HepG2 (cell line): ENCODE measurements at regions not wholly inside any gene's neighbourhood (a gene's known extent, or its start where the extent isn't known, plus 50 kb on each side); places are given as distances from the start of the nearest gene placed in this dataset.

ENCODE experiments used
- ATAC-seq: fragments of 200-7000 bp; cut with Tn5 transposase; 3 replicates; pipeline ENCODE4 v1.9.1; 2020; ENCODE audit warnings: mild to moderate bottlenecking, moderate library complexity
- BruUV-seq: library from RNA; stranded (reverse); fragments of 400-500 nt; replicated peaks from 2 replicates; lab custom pipeline; 2021; lab: Mats Ljungman, UMichigan
- CTCF ChIA-PET: fragments of 300-600 bp; formaldehyde crosslinking; extraction: SDS; loops from one replicate; lab custom pipeline; 2021; ENCODE audit warnings: low total read pairs, inconsistent platforms, low intra/inter-chr PET ratio; lab: Yijun Ruan, JAX
- POLR2A ChIA-PET: fragments of 350-600 bp; sonication (Branson Sonifier 250); formaldehyde crosslinking; loops from one replicate; lab custom pipeline; 2020; ENCODE audit warnings: antibody characterized with exemption, inconsistent platforms; lab: Yijun Ruan, JAX
- DNase-seq: peaks from one replicate; pipeline ENCODE4 v3.0.0-alpha.2; 2015; ENCODE audit warnings: low spot score
- FAIRE-seq: peaks from 3 replicates; lab custom pipeline; 2011; peaks lifted over from hg19 to GRCh38; lab: Jason Lieb, UNC
- H2AFZ ChIP-seq: one replicate; pipeline ENCODE4 v1.6.1; 2011; ENCODE audit warnings: low read length, inconsistent platforms
- H3K27ac ChIP-seq: fragments of 300-600 bp; 3 replicates; pipeline ENCODE4 v1.8.0; 2011; ENCODE audit warnings: mixed run types, mild to moderate bottlenecking, mixed read lengths, low read length, inconsistent platforms; ENCODE audit not compliant: insufficient read depth; ENCODE audit errors: extremely low read length
- H3K27me3 ChIP-seq, 2 experiments: fragments of 200-600 bp in 1 of 2; 2 replicates in 1 of 2; 3 replicates in 1 of 2; pipeline versions ENCODE4 v1.6.0 to v1.8.0; 2011; ENCODE audit warnings: low read length in 2 of 2, mild to moderate bottlenecking in 2 of 2, moderate library complexity in 2 of 2, inconsistent platforms in 1 of 2; ENCODE audit not compliant: insufficient read depth in 2 of 2, control insufficient read depth in 1 of 2
- H3K36me3 ChIP-seq, 2 experiments: fragments of 200-600 bp in 1 of 2; replicated peaks in 1 of 2; 2 replicates in 1 of 2; 3 replicates in 1 of 2; pipeline versions ENCODE4 v1.5.1 to v1.8.0; 2011; ENCODE audit warnings: low read length in 2 of 2, inconsistent platforms in 1 of 2; ENCODE audit not compliant: insufficient read depth in 2 of 2, control insufficient read depth in 1 of 2
- H3K4me1 ChIP-seq: 2 replicates; pipeline ENCODE4 v1.5.1; 2012; ENCODE audit warnings: low read length, inconsistent platforms; ENCODE audit not compliant: insufficient read depth
- H3K4me2 ChIP-seq: 2 replicates; pipeline ENCODE4 v1.6.0; 2011; ENCODE audit warnings: low read depth, low read length, inconsistent platforms
- H3K4me3 ChIP-seq, 3 experiments: fragments of 200-600 bp in 1 of 3; sonication (generic), shearing (Covaris generic) in 1 of 3; replicated peaks in 1 of 3; 2 replicates each; pipeline ENCODE4 v1.5.1; 2011 to 2016; ENCODE audit warnings: low read length in 3 of 3, inconsistent platforms in 2 of 3, low read depth in 2 of 3, mild to moderate bottlenecking in 2 of 3, control low read depth in 1 of 3, mixed read lengths in 1 of 3; ENCODE audit not compliant: insufficient read depth in 1 of 3
- H3K79me2 ChIP-seq: one replicate; pipeline ENCODE4 v1.6.1; 2011; ENCODE audit warnings: low read length, inconsistent platforms; ENCODE audit not compliant: insufficient read depth
- H3K9ac ChIP-seq: 2 replicates; pipeline ENCODE4 v1.6.0; 2011; ENCODE audit warnings: mild to moderate bottlenecking, low read depth, low read length, inconsistent platforms; ENCODE audit not compliant: insufficient read depth
- H3K9me3 ChIP-seq: 2 replicates; pipeline ENCODE4 v1.5.1; 2012; ENCODE audit warnings: mild to moderate bottlenecking, low read length
- H4K20me1 ChIP-seq: 2 replicates; pipeline ENCODE4 v1.6.0; 2011; ENCODE audit warnings: inconsistent platforms, mild to moderate bottlenecking, low read length, moderate library complexity; ENCODE audit not compliant: insufficient read depth
- ARID2 ChIP-seq: sonication (generic); formaldehyde crosslinking; IDR thresholded peaks from 2 replicates; pipeline ENCODE4 v1.8.1; 2022; ENCODE audit warnings: mild to moderate bottlenecking, missing genetic modification reagents, borderline replicate concordance
- CREM ChIP-seq, 2 experiments: sonication (generic) in 1 of 2; formaldehyde crosslinking in 1 of 2; IDR thresholded peaks; 2 replicates each; pipeline versions ENCODE4 v1.4.0 to v1.6.1; 2016 to 2020; ENCODE audit warnings: antibody characterized with exemption in 1 of 2, mild to moderate bottlenecking in 1 of 2, missing genetic modification reagents in 1 of 2
- DNMT3B ChIP-seq: conservative IDR thresholded peaks from 2 replicates; pipeline ENCODE4 v1.6.1; 2016; ENCODE audit warnings: missing biosample characterization, control low read depth
- GABPA ChIP-seq, 2 experiments: IDR thresholded peaks; 2 replicates each; pipeline ENCODE4 v1.6.1; 2011 to 2016; ENCODE audit warnings: low read depth in 2 of 2, low read length in 1 of 2, missing biosample characterization in 1 of 2, missing genetic modification characterization in 1 of 2
- HNF4G ChIP-seq, 2 experiments: sonication (generic) in 1 of 2; formaldehyde crosslinking in 1 of 2; IDR thresholded peaks; 2 replicates each; pipeline versions ENCODE4 v1.4.0 to v1.6.1; 2011 to 2020; ENCODE audit warnings: borderline replicate concordance in 2 of 2, low read depth in 2 of 2, mild to moderate bottlenecking in 2 of 2, low read length in 1 of 2, missing genetic modification reagents in 1 of 2, moderate library complexity in 1 of 2
- IRX3 ChIP-seq: sonication (generic); formaldehyde crosslinking; IDR thresholded peaks from 2 replicates; pipeline ENCODE4 v1.8.1; 2023; ENCODE audit warnings: mild to moderate bottlenecking, low read depth, missing genetic modification reagents, borderline replicate concordance
- KLF11 ChIP-seq: IDR thresholded peaks from 2 replicates; pipeline ENCODE4 v1.6.1; 2016; ENCODE audit warnings: missing compliant biosample characterization
- LCORL ChIP-seq, 2 experiments: fragments of 450-650 bp in 1 of 2; sonication (generic) in 1 of 2; formaldehyde crosslinking in 1 of 2; IDR thresholded peaks; 2 replicates each; pipeline versions ENCODE4 v1.5.0 to v1.6.1; 2017 to 2020; ENCODE audit warnings: antibody characterized with exemption in 1 of 2, missing genetic modification reagents in 1 of 2
- PHF5A ChIP-seq: IDR thresholded peaks from one replicate; pipeline ENCODE4 v1.6.1; 2018; ENCODE audit warnings: low read depth, missing genetic modification reagents; ENCODE audit not compliant: unreplicated experiment
- RFX5 ChIP-seq: IDR thresholded peaks from 2 replicates; pipeline ENCODE4 v1.6.1; 2011; ENCODE audit warnings: low read depth, low read length, improper control_type of control experiment
- SATB2 ChIP-seq: sonication (generic); formaldehyde crosslinking; IDR thresholded peaks from 2 replicates; pipeline ENCODE4 v1.5.0; 2020; ENCODE audit warnings: missing genetic modification reagents
- ZBTB3 ChIP-seq: sonication (generic); formaldehyde crosslinking; IDR thresholded peaks from 2 replicates; pipeline ENCODE4 v1.4.0; 2020; ENCODE audit warnings: low read depth, mild to moderate bottlenecking, moderate library complexity, missing genetic modification reagents, borderline replicate concordance
- ZMYM4 ChIP-seq: sonication (generic); formaldehyde crosslinking; IDR thresholded peaks from 2 replicates; pipeline ENCODE4 v1.8.1; 2023; ENCODE audit warnings: mild to moderate bottlenecking, missing genetic modification reagents
- ZNF101 ChIP-seq: sonication (generic); formaldehyde crosslinking; IDR thresholded peaks from 2 replicates; pipeline ENCODE4 v1.4.0; 2020; ENCODE audit warnings: mild to moderate bottlenecking, low read depth, missing genetic modification reagents, borderline replicate concordance
- ZNF264 ChIP-seq: sonication (generic); formaldehyde crosslinking; IDR thresholded peaks from 2 replicates; pipeline ENCODE4 v1.4.0; 2020; ENCODE audit warnings: missing genetic modification reagents
- ZNF292 ChIP-seq: sonication (generic); formaldehyde crosslinking; IDR thresholded peaks from 2 replicates; pipeline ENCODE4 v1.8.1; 2022; ENCODE audit warnings: mild to moderate bottlenecking, low read depth, missing genetic modification reagents, borderline replicate concordance
- ZNF607 ChIP-seq: sonication (generic); formaldehyde crosslinking; IDR thresholded peaks from 2 replicates; pipeline ENCODE4 v1.5.1; 2020; ENCODE audit warnings: missing genetic modification reagents, mild to moderate bottlenecking, borderline replicate concordance
- WGBS: methylation state at CpG from one replicate; pipeline ENCODE4 v1.1.6; 2017; ENCODE audit warnings: low lambda C conversion rate; 5-methylcytosine and 5-hydroxymethylcytosine counted together
- in situ Hi-C: cut with HindIII; loops from 2 replicates; pipeline ENCODE4 v1.10.0; 2017; ENCODE audit warnings: low pct_unique_long_range_greater_than_20kb; ENCODE audit not compliant: extremely low pct_ligation_motif_present
- intact Hi-C: fragments of 100-400 bp; cut with micrococcal nuclease; formaldehyde crosslinking; loops from one replicate; pipeline ENCODE4 v1.10.0; 2022; ENCODE audit not compliant: unreplicated experiment
- TF ChIP-seq, protein P1 (sequence below): sonication (generic); formaldehyde crosslinking; IDR thresholded peaks from 2 replicates; pipeline ENCODE4 v1.5.1; 2020; ENCODE audit warnings: mild to moderate bottlenecking, missing genetic modification reagents
- TF ChIP-seq, protein P2 (sequence below): conservative IDR thresholded peaks from 2 replicates; pipeline ENCODE4 v1.6.1; 2018; ENCODE audit warnings: missing genetic modification reagents

DNA sequence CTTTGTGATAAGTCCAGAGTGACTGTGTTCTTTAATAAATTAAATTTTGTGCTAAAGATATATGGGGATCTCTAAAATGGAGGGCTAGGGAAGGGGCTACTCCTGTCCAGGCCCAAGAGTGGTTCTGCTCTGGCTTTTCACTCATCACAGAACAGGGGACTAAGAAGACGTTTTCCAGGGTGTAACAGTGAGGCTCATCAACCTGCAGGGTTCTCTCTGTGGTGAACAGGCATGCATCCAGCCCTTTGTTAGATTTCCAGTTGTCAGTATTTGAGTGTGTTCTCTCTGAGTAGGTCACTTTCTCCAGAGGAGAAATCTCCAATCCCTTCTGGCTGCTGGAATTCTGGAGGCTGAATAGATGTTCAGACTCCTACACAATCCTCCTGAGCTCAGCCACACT, 408.9 kb downstream of the PLCL1 start:
- Histone ChIP-seq H3K9me3 (no peaks in the 10 kb centered on the region), H3K36me3 (no peaks in the 10 kb centered on the region), H3K4me2 (no peak overlapping the region), H4K20me1 (no peaks in the 10 kb centered on the region), H3K79me2 (no peaks in the 10 kb centered on the region), H3K27me3 (no peaks in the 10 kb centered on the region), H3K4me3 (no peak overlapping the region), H3K9ac (no peak overlapping the region), H2AFZ (no peak overlapping the region), H3K4me1 (no peaks in the 10 kb centered on the region), H3K27ac (no peak overlapping the region)
- FAIRE-seq: no peak
- no peak for ATAC-seq
- no peak for TF ChIP-seq ZNF264 (CRISPR knock-in tag)
- TF ChIP-seq ZNF101: no peak
- no peak for TF ChIP-seq HNF4G (IDR thresholded peaks at IDR 0.05; ENCODE audit: borderline replicate concordance, low read depth, low read length)
- no peak for TF ChIP-seq HNF4G (CRISPR knock-in tag; IDR thresholded peaks at IDR 0.05; ENCODE audit: borderline replicate concordance, low read depth)
- TF ChIP-seq ZMYM4: no peak
- no peak for TF ChIP-seq PHF5A (CRISPR knock-in tag)
- TF ChIP-seq, protein P1, sequence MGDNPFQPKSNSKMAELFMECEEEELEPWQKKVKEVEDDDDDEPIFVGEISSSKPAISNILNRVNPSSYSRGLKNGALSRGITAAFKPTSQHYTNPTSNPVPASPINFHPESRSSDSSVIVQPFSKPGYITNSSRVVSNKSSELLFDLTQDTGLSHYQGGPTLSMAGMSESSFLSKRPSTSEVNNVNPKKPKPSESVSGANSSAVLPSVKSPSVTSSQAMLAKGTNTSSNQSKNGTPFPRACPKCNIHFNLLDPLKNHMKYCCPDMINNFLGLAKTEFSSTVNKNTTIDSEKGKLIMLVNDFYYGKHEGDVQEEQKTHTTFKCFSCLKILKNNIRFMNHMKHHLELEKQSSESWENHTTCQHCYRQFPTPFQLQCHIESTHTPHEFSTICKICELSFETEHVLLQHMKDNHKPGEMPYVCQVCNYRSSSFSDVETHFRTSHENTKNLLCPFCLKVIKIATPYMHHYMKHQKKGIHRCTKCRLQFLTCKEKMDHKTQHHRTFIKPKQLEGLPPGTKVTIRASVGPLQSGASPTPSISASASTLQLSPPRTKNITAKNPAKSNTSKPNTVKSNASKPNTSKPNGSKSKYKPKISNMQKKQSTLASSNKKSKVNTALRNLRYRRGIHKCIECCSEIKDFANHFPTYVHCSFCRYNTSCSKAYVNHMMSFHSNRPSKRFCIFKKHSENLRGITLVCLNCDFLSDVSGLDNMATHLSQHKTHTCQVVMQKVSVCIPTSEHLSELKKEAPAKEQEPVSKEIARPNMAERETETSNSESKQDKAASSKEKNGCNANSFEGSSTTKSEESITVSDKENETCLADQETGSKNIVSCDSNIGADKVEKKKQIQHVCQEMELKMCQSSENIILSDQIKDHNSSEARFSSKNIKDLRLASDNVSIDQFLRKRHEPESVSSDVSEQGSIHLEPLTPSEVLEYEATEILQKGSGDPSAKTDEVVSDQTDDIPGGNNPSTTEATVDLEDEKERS (CRISPR knock-in tag): no peak
- no peak for TF ChIP-seq CREM (IDR thresholded peaks at IDR 0.05)
- TF ChIP-seq CREM (CRISPR knock-in tag; IDR thresholded peaks at IDR 0.05): no peak
- no peak for TF ChIP-seq DNMT3B
- TF ChIP-seq IRX3 (CRISPR knock-in tag): no peak
- TF ChIP-seq LCORL (IDR thresholded peaks at IDR 0.05): no peak
- no peak for TF ChIP-seq LCORL (CRISPR knock-in tag; IDR thresholded peaks at IDR 0.05)
- TF ChIP-seq ZNF292 (CRISPR knock-in tag): no peak
- TF ChIP-seq RFX5: no peak
- TF ChIP-seq ZNF607 (CRISPR knock-in tag): no peak
- TF ChIP-seq ZBTB3 (CRISPR knock-in tag): no peak
- TF ChIP-seq KLF11 (CRISPR knock-in tag): no peak
- TF ChIP-seq, protein P2, sequence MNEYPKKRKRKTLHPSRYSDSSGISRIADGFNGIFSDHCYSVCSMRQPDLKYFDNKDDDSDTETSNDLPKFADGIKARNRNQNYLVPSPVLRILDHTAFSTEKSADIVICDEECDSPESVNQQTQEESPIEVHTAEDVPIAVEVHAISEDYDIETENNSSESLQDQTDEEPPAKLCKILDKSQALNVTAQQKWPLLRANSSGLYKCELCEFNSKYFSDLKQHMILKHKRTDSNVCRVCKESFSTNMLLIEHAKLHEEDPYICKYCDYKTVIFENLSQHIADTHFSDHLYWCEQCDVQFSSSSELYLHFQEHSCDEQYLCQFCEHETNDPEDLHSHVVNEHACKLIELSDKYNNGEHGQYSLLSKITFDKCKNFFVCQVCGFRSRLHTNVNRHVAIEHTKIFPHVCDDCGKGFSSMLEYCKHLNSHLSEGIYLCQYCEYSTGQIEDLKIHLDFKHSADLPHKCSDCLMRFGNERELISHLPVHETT (CRISPR knock-in tag): no peak
- TF ChIP-seq ARID2: no peak
- TF ChIP-seq GABPA (IDR thresholded peaks at IDR 0.05; ENCODE audit: low read depth, low read length): no peak
- no peak for TF ChIP-seq GABPA (CRISPR knock-in tag; IDR thresholded peaks at IDR 0.05; ENCODE audit: low read depth)
- TF ChIP-seq SATB2 (CRISPR knock-in tag): no peak
- 0% methylated on average over 1 of the region's 1 CpG for WGBS
- CTCF ChIA-PET: no interaction called here
- intact Hi-C loops (no loop called here), in situ Hi-C loops (no loop called here)
- no peak for DNase-seq
- POLR2A ChIA-PET: no interaction called here
- no TSS peak for BruUV-seq
